ENCODE measurements at regions not wholly inside any gene's neighbourhood (a gene's known extent, or its start where the extent isn't known, plus 50 kb on each side); places are given as distances from the start of the nearest gene placed in this dataset.

DNA sequence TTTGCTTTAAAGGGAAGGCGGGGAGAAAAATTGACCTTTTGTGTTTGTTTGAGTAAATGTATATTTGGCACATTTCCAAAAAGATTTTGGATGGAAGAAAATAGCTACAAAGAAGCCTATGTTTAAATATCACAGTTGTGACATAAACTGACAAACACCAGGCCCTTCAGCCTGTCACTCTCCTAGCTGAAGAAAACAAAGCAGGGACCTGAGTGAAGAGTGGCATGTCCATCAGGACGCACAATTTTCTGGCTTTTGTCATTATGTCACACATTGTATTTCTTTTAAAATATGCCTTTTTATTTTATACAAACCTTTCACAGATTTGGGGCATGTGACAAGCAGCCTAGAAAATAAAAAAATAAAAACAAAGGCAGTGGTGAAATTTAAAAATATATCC is 241.2 kb downstream of the OGFRL1 start:
- H3K4me3 ChIP-seq (ENCODE audit: low read depth, low read length): no peak overlapping the region
- no peak for DNase-seq (ENCODE audit: low read depth)
- TF ChIP-seq MYC (IDR thresholded peaks at IDR 0.05; ENCODE audit: low read depth, low read length) (no peak), MAX (IDR thresholded peaks at IDR 0.05; ENCODE audit: low read depth, low read length) (no peak), CTCF (IDR thresholded peaks at IDR 0.05; ENCODE audit: low read depth, low read length) (no peak), POLR2A (IDR thresholded peaks at IDR 0.05; ENCODE audit: extremely low read depth, insufficient read length) (no peak)

DNA sequence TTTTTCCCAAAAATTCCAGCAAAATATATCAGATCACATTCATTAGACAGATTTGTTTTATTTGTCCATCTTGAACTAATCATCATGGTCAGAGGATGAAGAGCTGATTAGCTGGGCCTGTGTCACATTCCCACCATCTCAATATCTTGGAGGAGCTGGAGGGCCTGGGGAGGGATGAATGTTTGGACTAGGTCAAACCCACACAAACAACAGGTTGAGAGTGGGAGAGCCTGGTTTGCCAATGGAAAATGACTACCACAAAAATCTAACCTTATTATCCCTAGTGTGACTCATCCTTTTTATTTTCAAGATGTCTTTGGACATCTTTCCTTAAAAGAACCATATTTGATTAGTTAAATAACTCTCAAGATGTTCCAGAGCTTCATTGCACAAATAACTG is 242.4 kb downstream of the OGFRL1 start:
- DNase-seq (ENCODE audit: low read depth): no peak
- H3K4me3 ChIP-seq (ENCODE audit: low read depth, low read length): no peak overlapping the region
- TF ChIP-seq MYC (IDR thresholded peaks at IDR 0.05; ENCODE audit: low read depth, low read length) (no peak), POLR2A (IDR thresholded peaks at IDR 0.05; ENCODE audit: extremely low read depth, insufficient read length) (no peak), MAX (IDR thresholded peaks at IDR 0.05; ENCODE audit: low read depth, low read length) (no peak), CTCF (IDR thresholded peaks at IDR 0.05; ENCODE audit: low read depth, low read length) (no peak)

GRCh38 chr6:71531841-71532240 is 243.2 kb downstream of the OGFRL1 start:
- TF ChIP-seq POLR2A (IDR thresholded peaks at IDR 0.05; ENCODE audit: extremely low read depth, insufficient read length): no peak
- TF ChIP-seq CTCF (IDR thresholded peaks at IDR 0.05; ENCODE audit: low read depth, low read length): no peak
- TF ChIP-seq MYC (IDR thresholded peaks at IDR 0.05; ENCODE audit: low read depth, low read length): no peak
- no peak for TF ChIP-seq MAX (IDR thresholded peaks at IDR 0.05; ENCODE audit: low read depth, low read length)
- H3K4me3 ChIP-seq (ENCODE audit: low read depth, low read length): no peak overlapping the region
- DNase-seq (ENCODE audit: low read depth): no peak

GRCh38 chr6:71533939-71534379 is 245.3 kb downstream of the OGFRL1 start:
- TF ChIP-seq CTCF (IDR thresholded peaks at IDR 0.05; ENCODE audit: low read depth, low read length) (peak; percentile 41), POLR2A (IDR thresholded peaks at IDR 0.05; ENCODE audit: extremely low read depth, insufficient read length) (no peak), MYC (IDR thresholded peaks at IDR 0.05; ENCODE audit: low read depth, low read length) (no peak)
- no peak overlapping the region for H3K4me3 ChIP-seq (ENCODE audit: low read depth, low read length)
- peak; percentile 14 for DNase-seq (ENCODE audit: low read depth)

DNA sequence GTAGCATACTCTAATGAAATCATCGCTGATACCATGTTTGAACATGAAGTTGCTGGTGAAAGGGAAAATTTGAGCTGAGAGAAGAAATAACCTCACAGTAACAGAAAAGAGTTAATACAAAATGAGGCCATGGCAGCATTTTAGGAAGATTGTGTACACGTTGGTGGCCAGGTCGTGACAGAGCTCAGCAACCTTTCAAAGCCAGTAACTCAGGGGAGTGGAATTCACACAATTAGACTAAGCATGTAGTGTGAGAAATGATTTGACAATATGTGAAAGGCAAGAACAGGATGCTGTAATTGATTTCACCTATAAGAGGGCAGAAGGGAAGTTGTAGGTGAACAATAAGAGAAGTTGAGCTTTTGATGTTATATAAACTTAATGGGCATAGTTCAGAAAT is 246.3 kb downstream of the OGFRL1 start:
- TF ChIP-seq POLR2A (IDR thresholded peaks at IDR 0.05; ENCODE audit: extremely low read depth, insufficient read length): no peak
- TF ChIP-seq MAX (IDR thresholded peaks at IDR 0.05; ENCODE audit: low read depth, low read length): no peak
- no peak for TF ChIP-seq CTCF (IDR thresholded peaks at IDR 0.05; ENCODE audit: low read depth, low read length)
- no peak for TF ChIP-seq MYC (IDR thresholded peaks at IDR 0.05; ENCODE audit: low read depth, low read length)
- no peak overlapping the region for H3K4me3 ChIP-seq (ENCODE audit: low read depth, low read length)
- DNase-seq (ENCODE audit: low read depth): no peak

GRCh38 chr6:71537717-71538116 is 249.1 kb downstream of the OGFRL1 start:
- TF ChIP-seq CTCF (IDR thresholded peaks at IDR 0.05; ENCODE audit: low read depth, low read length): no peak
- TF ChIP-seq MYC (IDR thresholded peaks at IDR 0.05; ENCODE audit: low read depth, low read length): no peak
- TF ChIP-seq MAX (IDR thresholded peaks at IDR 0.05; ENCODE audit: low read depth, low read length): no peak
- no peak for TF ChIP-seq POLR2A (IDR thresholded peaks at IDR 0.05; ENCODE audit: extremely low read depth, insufficient read length)
- no peak for DNase-seq (ENCODE audit: low read depth)
- H3K4me3 ChIP-seq (ENCODE audit: low read depth, low read length): no peak overlapping the region
